ENCODE measurements at regions not wholly inside any gene's neighbourhood (a gene's known extent, or its start where the extent isn't known, plus 50 kb on each side); places are given as distances from the start of the nearest gene placed in this dataset.

DNA sequence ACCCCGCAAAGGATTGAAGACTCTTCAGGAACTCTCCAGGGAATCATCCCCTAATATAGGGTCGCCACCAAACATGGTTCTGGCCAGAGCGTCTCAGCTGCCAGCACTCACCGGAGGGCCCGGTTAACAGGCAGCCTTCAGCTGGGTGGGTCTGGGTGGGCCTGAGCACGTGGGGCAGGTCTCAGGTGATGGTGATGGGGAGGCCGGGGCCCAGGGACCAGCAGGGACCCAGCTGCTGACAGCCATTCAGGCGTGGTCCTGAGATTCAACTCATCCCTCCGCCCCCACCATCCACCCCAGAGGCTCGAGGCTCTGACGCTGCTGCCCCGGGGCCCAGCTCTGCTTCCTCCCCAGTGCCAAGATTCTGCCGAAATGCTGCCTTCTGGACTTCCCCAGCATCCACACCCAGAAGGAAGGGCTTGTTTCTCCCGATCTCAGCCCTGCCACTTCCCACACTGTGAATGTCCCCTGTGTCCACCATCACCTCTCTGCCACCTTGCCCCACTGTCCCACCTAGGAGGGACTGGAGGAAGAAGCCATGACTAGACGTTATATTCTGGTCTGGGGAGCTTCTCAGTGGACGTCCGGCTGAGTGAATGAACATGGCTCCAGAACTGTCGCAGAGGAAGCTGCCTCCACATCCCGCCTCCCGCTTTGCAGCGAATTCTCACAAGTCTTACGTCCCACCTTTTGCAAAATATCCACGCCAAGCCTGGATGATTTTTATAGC, 294.2 kb upstream of the SALL3 start:
- no peak overlapping the region for H3K4me2 ChIP-seq (ENCODE audit: insufficient read depth, low read length, poor library complexity, severe bottlenecking)
- H2AFZ ChIP-seq (ENCODE audit: low read length) = no peak overlapping the region
- H3K27ac ChIP-seq (replicated peaks; ENCODE audit: low read length) = no peak overlapping the region
- no peak overlapping the region for H2BK120ac ChIP-seq (ENCODE audit: low read depth, low read length)
- no peak overlapping the region for H3K9ac ChIP-seq (ENCODE audit: low read depth, low read length, poor library complexity)
- WGBS, 2 donors (ENCODE audit: extremely low coverage in 2 of 2, insufficient read length in 2 of 2, insufficient replicate concordance in 1 of 2) = no CpG with 5 or more reads among the region's 23 CpGs
- H3K27me3 ChIP-seq (ENCODE audit: control insufficient read depth in 3 of 3, insufficient read depth in 3 of 3, low read depth in 1 of 3, low read length in 3 of 3) = no peaks in the 10 kb centered on the region
- H2BK12ac ChIP-seq (ENCODE audit: low read length) = no peak overlapping the region
- H3K9me3 ChIP-seq (replicated peaks in 1 of 2; ENCODE audit: control insufficient read depth in 2 of 2, insufficient read depth in 1 of 2, low read depth in 1 of 2, low read length in 2 of 2) = no peaks in the 10 kb centered on the region
- H3K79me1 ChIP-seq (ENCODE audit: low read depth, low read length) = no peaks in the 10 kb centered on the region
- no peak overlapping the region for H3K4me3 ChIP-seq (ENCODE audit: low read length in 2 of 2)
- H3K4ac ChIP-seq (ENCODE audit: low read length) = no peak overlapping the region
- H3K23ac ChIP-seq (ENCODE audit: low read depth, low read length, poor library complexity) = no peak overlapping the region
- no peaks in the 10 kb centered on the region for H3K4me1 ChIP-seq (ENCODE audit: control insufficient read depth in 2 of 2, insufficient read depth in 1 of 2, low read depth in 1 of 2, low read length in 2 of 2)
- no peaks in the 10 kb centered on the region for H3K36me3 ChIP-seq (replicated peaks in 1 of 2; ENCODE audit: control insufficient read depth in 2 of 2, insufficient read depth in 2 of 2, low read length in 2 of 2)
- H3K14ac ChIP-seq (ENCODE audit: low read length) = no peak overlapping the region
- DNase-seq (ENCODE audit: low spot score) = no peak
- no peak overlapping the region for H4K8ac ChIP-seq (ENCODE audit: low read depth, low read length)
- H2BK15ac ChIP-seq (ENCODE audit: low read length) = no peak overlapping the region
- no peak overlapping the region for H3K18ac ChIP-seq (ENCODE audit: low read length)
- H4K91ac ChIP-seq (ENCODE audit: low read depth, low read length, poor library complexity) = no peak overlapping the region
- no peak overlapping the region for H2AK5ac ChIP-seq (ENCODE audit: low read depth, low read length)
- H2BK5ac ChIP-seq (ENCODE audit: low read length) = no peak overlapping the region

DNA sequence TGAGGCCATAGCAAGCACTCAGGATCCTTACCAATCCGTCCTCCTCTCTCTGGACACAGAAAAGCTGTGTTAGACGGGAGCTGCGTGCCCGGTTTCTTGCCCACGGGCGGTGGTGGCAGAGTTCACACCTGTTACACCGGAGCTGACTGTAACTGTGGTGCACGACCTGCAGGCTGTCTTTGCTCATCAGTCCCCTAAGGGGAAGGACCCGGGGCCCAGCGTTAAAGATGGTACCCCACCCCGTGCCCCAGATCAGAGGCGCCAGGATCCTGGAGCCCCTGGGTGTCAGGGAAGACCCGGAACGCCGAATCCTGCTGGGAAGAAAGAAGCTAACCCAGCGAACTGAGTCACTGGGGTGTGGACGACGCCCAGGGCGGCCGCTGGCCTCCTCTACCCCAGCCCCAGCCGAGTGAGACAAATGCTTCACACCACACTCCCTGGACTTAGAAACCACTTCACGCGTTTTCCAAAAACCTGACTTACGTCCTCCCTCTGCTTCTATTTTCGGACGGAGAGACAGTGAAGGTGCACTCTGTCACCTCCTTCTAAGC, 293.6 kb upstream of the SALL3 start:
- DNase-seq (ENCODE audit: low spot score) = no peak
- Histone ChIP-seq H3K27me3 (ENCODE audit: control insufficient read depth in 3 of 3, insufficient read depth in 3 of 3, low read depth in 1 of 3, low read length in 3 of 3) (no peaks in the 10 kb centered on the region), H4K91ac (ENCODE audit: low read depth, low read length, poor library complexity) (no peak overlapping the region), H3K4ac (ENCODE audit: low read length) (no peak overlapping the region), H3K36me3 (replicated peaks in 1 of 2; ENCODE audit: control insufficient read depth in 2 of 2, insufficient read depth in 2 of 2, low read length in 2 of 2) (no peaks in the 10 kb centered on the region), H3K18ac (ENCODE audit: low read length) (no peak overlapping the region), H3K4me2 (ENCODE audit: insufficient read depth, low read length, poor library complexity, severe bottlenecking) (no peak overlapping the region), H3K23ac (ENCODE audit: low read depth, low read length, poor library complexity) (no peak overlapping the region), H3K79me1 (ENCODE audit: low read depth, low read length) (no peaks in the 10 kb centered on the region), H3K9me3 (replicated peaks in 1 of 2; ENCODE audit: control insufficient read depth in 2 of 2, insufficient read depth in 1 of 2, low read depth in 1 of 2, low read length in 2 of 2) (no peaks in the 10 kb centered on the region), H2BK15ac (ENCODE audit: low read length) (no peak overlapping the region), H2AFZ (ENCODE audit: low read length) (no peak overlapping the region), H3K4me3 (ENCODE audit: low read length in 2 of 2) (no peak overlapping the region), H2BK12ac (ENCODE audit: low read length) (no peak overlapping the region), H3K9ac (ENCODE audit: low read depth, low read length, poor library complexity) (no peak overlapping the region), H2BK5ac (ENCODE audit: low read length) (no peak overlapping the region), H2AK5ac (ENCODE audit: low read depth, low read length) (no peak overlapping the region), H3K14ac (ENCODE audit: low read length) (no peak overlapping the region), H3K27ac (replicated peaks; ENCODE audit: low read length) (no peak overlapping the region), H3K4me1 (ENCODE audit: control insufficient read depth in 2 of 2, insufficient read depth in 1 of 2, low read depth in 1 of 2, low read length in 2 of 2) (no peaks in the 10 kb centered on the region), H2BK120ac (ENCODE audit: low read depth, low read length) (no peak overlapping the region), H4K8ac (ENCODE audit: low read depth, low read length) (no peak overlapping the region)
- no CpG with 5 or more reads among the region's 26 CpGs for WGBS, 2 donors (ENCODE audit: extremely low coverage in 2 of 2, insufficient read length in 2 of 2, insufficient replicate concordance in 1 of 2)

DNA sequence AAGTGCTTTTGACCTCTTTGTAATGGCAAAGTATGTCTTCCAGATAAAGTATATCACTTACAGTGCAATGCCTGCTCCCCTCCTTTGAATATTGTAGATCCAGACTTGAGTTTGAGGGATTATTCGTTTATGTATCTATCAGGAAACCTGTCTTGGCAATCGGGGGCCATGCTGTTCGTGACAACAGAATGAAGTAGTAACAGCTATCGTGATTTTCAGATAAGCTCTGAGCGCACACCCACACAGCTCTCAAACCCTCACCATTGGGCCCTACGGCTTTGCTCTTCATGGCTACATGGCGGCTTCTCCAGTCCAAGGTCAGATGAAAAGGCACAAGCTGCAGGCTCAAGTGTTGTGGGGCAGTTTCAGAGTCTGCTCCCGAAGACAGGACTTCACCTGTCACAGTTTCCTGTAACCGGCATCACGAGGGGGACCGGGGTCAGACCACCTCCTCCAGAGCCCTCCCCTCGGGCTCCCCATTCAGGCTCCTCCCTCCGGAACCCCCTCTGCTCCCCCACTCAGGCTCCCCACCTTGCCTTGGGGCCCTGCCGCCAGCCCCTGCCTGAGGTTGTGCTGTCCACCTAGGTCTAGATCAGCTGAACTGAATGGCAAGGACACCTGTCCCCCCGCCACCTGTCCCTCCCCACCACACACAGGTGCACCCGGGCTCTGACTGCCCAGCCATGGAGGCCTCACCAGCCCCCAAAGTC, 292.5 kb upstream of the SALL3 start:
- Histone ChIP-seq H2BK5ac (ENCODE audit: low read length) (no peak overlapping the region), H3K4me2 (ENCODE audit: insufficient read depth, low read length, poor library complexity, severe bottlenecking) (no peak overlapping the region), H3K9ac (ENCODE audit: low read depth, low read length, poor library complexity) (no peak overlapping the region), H3K4me1 (ENCODE audit: control insufficient read depth in 2 of 2, insufficient read depth in 1 of 2, low read depth in 1 of 2, low read length in 2 of 2) (no peaks in the 10 kb centered on the region), H3K4ac (ENCODE audit: low read length) (no peak overlapping the region), H3K23ac (ENCODE audit: low read depth, low read length, poor library complexity) (no peak overlapping the region), H3K4me3 (ENCODE audit: low read length in 2 of 2) (no peak overlapping the region), H3K27me3 (ENCODE audit: control insufficient read depth in 3 of 3, insufficient read depth in 3 of 3, low read depth in 1 of 3, low read length in 3 of 3) (no peaks in the 10 kb centered on the region), H3K14ac (ENCODE audit: low read length) (no peak overlapping the region), H3K79me1 (ENCODE audit: low read depth, low read length) (no peaks in the 10 kb centered on the region), H4K8ac (ENCODE audit: low read depth, low read length) (no peak overlapping the region), H3K9me3 (replicated peaks in 1 of 2; ENCODE audit: control insufficient read depth in 2 of 2, insufficient read depth in 1 of 2, low read depth in 1 of 2, low read length in 2 of 2) (no peaks in the 10 kb centered on the region), H4K91ac (ENCODE audit: low read depth, low read length, poor library complexity) (no peak overlapping the region), H3K36me3 (replicated peaks in 1 of 2; ENCODE audit: control insufficient read depth in 2 of 2, insufficient read depth in 2 of 2, low read length in 2 of 2) (no peaks in the 10 kb centered on the region), H2BK120ac (ENCODE audit: low read depth, low read length) (no peak overlapping the region), H2BK15ac (ENCODE audit: low read length) (no peak overlapping the region), H3K18ac (ENCODE audit: low read length) (peak overlapping the region; percentile 68), H2AFZ (ENCODE audit: low read length) (no peak overlapping the region), H3K27ac (replicated peaks; ENCODE audit: low read length) (no peak overlapping the region), H2BK12ac (ENCODE audit: low read length) (no peak overlapping the region), H2AK5ac (ENCODE audit: low read depth, low read length) (peak overlapping the region; percentile 41)
- no CpG with 5 or more reads among the region's 16 CpGs for WGBS, 2 donors (ENCODE audit: extremely low coverage in 2 of 2, insufficient read length in 2 of 2, insufficient replicate concordance in 1 of 2)
- DNase-seq (ENCODE audit: low spot score) = no peak

DNA sequence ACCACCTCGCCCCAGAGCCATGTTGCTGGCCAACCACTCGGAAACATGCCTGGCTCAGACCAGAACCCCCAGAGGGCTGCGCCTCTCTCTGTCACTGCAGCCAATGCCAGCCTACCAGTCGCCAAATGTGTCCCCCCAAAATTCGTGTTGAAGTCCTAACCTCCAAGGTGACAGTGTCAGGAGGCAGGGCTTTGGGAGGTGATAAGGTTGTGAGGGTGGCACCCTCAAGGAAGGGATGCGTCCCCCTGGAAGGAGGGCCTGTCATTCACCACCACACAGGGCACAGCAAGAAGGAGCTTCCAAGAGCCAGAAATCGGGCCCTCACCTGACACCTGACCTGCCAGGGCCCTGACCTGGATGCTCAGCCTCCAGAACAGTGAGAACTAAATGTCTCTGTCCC, 291.9 kb upstream of the SALL3 start:
- Histone ChIP-seq H3K4ac (ENCODE audit: low read length) (no peak overlapping the region), H3K9me3 (replicated peaks in 1 of 2; ENCODE audit: control insufficient read depth in 2 of 2, insufficient read depth in 1 of 2, low read depth in 1 of 2, low read length in 2 of 2) (no peaks in the 10 kb centered on the region), H3K23ac (ENCODE audit: low read depth, low read length, poor library complexity) (no peak overlapping the region), H3K79me1 (ENCODE audit: low read depth, low read length) (no peaks in the 10 kb centered on the region), H3K4me1 (ENCODE audit: control insufficient read depth in 2 of 2, insufficient read depth in 1 of 2, low read depth in 1 of 2, low read length in 2 of 2) (no peaks in the 10 kb centered on the region), H3K27ac (replicated peaks; ENCODE audit: low read length) (no peak overlapping the region), H2BK12ac (ENCODE audit: low read length) (no peak overlapping the region), H3K27me3 (ENCODE audit: control insufficient read depth in 3 of 3, insufficient read depth in 3 of 3, low read depth in 1 of 3, low read length in 3 of 3) (no peaks in the 10 kb centered on the region), H2BK15ac (ENCODE audit: low read length) (no peak overlapping the region), H3K14ac (ENCODE audit: low read length) (peak overlapping the region; percentile 72), H3K4me3 (ENCODE audit: low read length in 2 of 2) (no peak overlapping the region), H3K18ac (ENCODE audit: low read length) (no peak overlapping the region), H2BK120ac (ENCODE audit: low read depth, low read length) (no peak overlapping the region), H3K4me2 (ENCODE audit: insufficient read depth, low read length, poor library complexity, severe bottlenecking) (no peak overlapping the region), H2BK5ac (ENCODE audit: low read length) (no peak overlapping the region), H3K9ac (ENCODE audit: low read depth, low read length, poor library complexity) (no peak overlapping the region), H2AFZ (ENCODE audit: low read length) (no peak overlapping the region), H4K91ac (ENCODE audit: low read depth, low read length, poor library complexity) (no peak overlapping the region), H3K36me3 (replicated peaks in 1 of 2; ENCODE audit: control insufficient read depth in 2 of 2, insufficient read depth in 2 of 2, low read length in 2 of 2) (no peaks in the 10 kb centered on the region), H4K8ac (ENCODE audit: low read depth, low read length) (no peak overlapping the region), H2AK5ac (ENCODE audit: low read depth, low read length) (peak overlapping the region; percentile 41)
- DNase-seq (ENCODE audit: low spot score) = no peak
- WGBS, 2 donors (ENCODE audit: extremely low coverage in 2 of 2, insufficient read length in 2 of 2, insufficient replicate concordance in 1 of 2) = no CpG with 5 or more reads among the region's 7 CpGs

Measured in neuronal stem cell (in vitro differentiated cells).